Mucosa of descending colon (tissue), 3 donors: ENCODE measurements at regions not wholly inside any gene's neighbourhood (a gene's known extent, or its start where the extent isn't known, plus 50 kb on each side); places are given as distances from the start of the nearest gene placed in this dataset.

ENCODE experiments used
- ATAC-seq: fragments of 200-7000 bp; cut with Tn5 transposase; one replicate; pipeline ENCODE4 v1.9.1; 2020; ENCODE audit warnings: mild to moderate bottlenecking, moderate library complexity
- DNase-seq, 3 donors: peaks; one replicate each; pipeline ENCODE4 v3.0.0-alpha.2; 2020
- H3K36me3 ChIP-seq: fragments of 200-600 bp; one replicate; pipeline ENCODE4 v1.8.0; 2021; ENCODE audit warnings: low read depth, mild to moderate bottlenecking
- H3K4me1 ChIP-seq: fragments of 200-600 bp; one replicate; pipeline ENCODE4 v1.8.0; 2021; ENCODE audit warnings: low read depth, mild to moderate bottlenecking
- H3K4me3 ChIP-seq: fragments of 200-600 bp; one replicate; pipeline ENCODE4 v1.8.0; 2021; ENCODE audit warnings: mild to moderate bottlenecking
- H3K9me3 ChIP-seq: fragments of 200-600 bp; one replicate; pipeline ENCODE4 v1.8.0; 2021; ENCODE audit warnings: mild to moderate bottlenecking
- CTCF ChIP-seq: fragments of 200-600 bp; IDR thresholded peaks from one replicate; pipeline ENCODE4 v1.8.0; 2022; ENCODE audit warnings: antibody characterized with exemption, mild to moderate bottlenecking
- intact Hi-C, 2 donors: fragments of 100-400 bp; cut with DNase I in 1 of 2; cut with micrococcal nuclease in 1 of 2; formaldehyde crosslinking; loops; one replicate each; pipeline versions ENCODE4 v1.11.0 to v1.11.1; 2022; cut with DNase I, micrococcal nuclease
- donor health status: DM: no; HTN: no; CAD: no; lungs with moderate emphysema.
- donor health status: DM: no; HTN: no; CAD: no.
- donor health status: DM: no; HTN: yes; CAD: no.

DNA sequence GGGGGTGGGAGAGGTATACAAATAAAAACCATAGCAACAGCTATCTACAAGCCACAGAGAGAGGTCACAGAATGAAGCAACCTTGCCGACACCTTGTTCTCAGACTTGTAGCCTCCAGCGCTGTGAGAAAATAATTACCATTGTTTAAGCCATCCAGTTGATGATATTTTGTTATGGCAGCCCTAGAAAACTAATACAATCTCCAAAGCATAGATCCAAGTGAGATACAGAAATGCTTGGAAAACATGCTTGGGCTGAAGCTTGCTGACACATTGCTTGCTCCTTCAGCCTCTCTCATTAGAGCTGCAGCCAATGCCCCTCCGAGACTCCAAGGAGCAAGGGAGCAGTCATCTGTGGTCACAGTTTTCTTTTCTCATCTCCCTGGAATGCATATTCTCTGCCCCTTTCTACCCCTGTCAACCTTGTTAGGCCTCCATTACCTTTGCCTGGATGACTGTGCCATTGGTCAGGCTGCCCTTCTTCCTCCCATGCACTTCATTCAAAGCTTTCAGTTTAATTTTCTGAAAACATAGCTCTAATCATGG is 401.4 kb upstream of the KLF4 start:
- ATAC-seq = no peak
- Histone ChIP-seq H3K4me1 (no peaks in the 10 kb centered on the region), H3K9me3 (no peaks in the 10 kb centered on the region), H3K4me3 (no peak overlapping the region), H3K36me3 (no peaks in the 10 kb centered on the region)
- intact Hi-C loops = no loop called here
- DNase-seq = no peak
- TF ChIP-seq CTCF = no peak

GRCh38 chr9:107888773-107889227 is 399.2 kb upstream of the KLF4 start:
- peaks cover 1% of the 10 kb centered on the region for H3K4me1 ChIP-seq
- H3K9me3 ChIP-seq = no peaks in the 10 kb centered on the region
- H3K4me3 ChIP-seq = no peak overlapping the region
- no peaks in the 10 kb centered on the region for H3K36me3 ChIP-seq
- TF ChIP-seq CTCF = no peak
- intact Hi-C loops = no loop called here
- DNase-seq = no peak
- ATAC-seq = no peak

DNA sequence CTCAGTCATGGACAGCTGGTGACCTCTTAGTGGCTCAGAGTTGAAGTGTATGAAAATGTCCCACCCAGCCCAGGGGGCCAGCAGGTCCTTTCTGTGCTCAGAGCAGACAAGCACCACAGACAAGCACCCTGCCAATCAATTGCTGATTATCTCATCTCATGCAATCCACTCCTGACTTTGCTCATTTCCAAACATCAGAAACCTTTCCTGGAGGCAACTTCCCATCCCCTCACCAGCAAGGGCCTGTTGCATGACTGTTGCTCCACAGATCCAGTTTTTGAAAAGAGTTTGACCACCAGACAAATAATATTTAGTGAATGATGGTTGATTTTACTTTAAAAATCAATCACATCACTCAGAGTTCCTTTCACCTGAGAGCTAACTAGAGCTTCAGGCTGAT is 397.3 kb upstream of the KLF4 start:
- no peak for TF ChIP-seq CTCF
- no peak overlapping the region for H3K4me3 ChIP-seq
- DNase-seq (no peak), ATAC-seq (no peak)
- peaks cover 7% of the 10 kb centered on the region for H3K4me1 ChIP-seq
- intact Hi-C loops = no loop called here
- no peaks in the 10 kb centered on the region for H3K9me3 ChIP-seq
- H3K36me3 ChIP-seq = no peaks in the 10 kb centered on the region

DNA sequence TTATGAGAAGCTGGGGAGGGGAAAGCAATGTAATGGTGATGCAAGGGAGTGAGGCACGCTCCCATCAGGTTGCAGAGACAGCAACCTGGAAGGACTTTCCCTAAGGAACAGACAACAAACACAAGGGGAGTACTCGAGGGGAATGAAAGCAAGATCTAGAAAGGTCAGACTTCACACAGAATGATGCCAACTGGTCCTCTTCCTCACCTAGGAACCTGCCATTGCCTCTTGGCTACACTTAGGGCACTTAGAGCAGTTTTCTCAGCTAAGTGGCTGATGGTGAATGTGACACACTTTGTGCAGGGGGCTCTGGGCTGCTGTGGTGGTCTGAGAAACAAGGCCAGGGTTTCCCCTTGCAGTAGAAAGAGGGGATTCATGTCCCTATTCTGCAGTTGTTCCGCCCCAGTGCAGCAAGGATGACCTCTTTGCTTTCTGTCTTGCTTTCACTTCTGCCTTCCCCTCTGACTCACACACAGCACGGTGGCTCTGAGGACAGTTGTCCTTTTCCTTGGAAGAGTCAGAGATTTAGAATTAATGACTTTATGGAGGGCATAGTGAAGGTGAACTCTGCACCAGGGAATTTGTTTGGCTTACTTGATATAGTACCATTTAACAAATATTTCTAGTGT is 394.0 kb upstream of the KLF4 start:
- Histone ChIP-seq H3K4me1 (peaks cover 7% of the 10 kb centered on the region), H3K4me3 (no peak overlapping the region), H3K9me3 (no peaks in the 10 kb centered on the region), H3K36me3 (no peaks in the 10 kb centered on the region)
- intact Hi-C loops = no loop called here
- peak; percentile 92 for ATAC-seq
- peak in 2 of 3 donors; percentile 13 to 27 for DNase-seq
- TF ChIP-seq CTCF = no peak

DNA sequence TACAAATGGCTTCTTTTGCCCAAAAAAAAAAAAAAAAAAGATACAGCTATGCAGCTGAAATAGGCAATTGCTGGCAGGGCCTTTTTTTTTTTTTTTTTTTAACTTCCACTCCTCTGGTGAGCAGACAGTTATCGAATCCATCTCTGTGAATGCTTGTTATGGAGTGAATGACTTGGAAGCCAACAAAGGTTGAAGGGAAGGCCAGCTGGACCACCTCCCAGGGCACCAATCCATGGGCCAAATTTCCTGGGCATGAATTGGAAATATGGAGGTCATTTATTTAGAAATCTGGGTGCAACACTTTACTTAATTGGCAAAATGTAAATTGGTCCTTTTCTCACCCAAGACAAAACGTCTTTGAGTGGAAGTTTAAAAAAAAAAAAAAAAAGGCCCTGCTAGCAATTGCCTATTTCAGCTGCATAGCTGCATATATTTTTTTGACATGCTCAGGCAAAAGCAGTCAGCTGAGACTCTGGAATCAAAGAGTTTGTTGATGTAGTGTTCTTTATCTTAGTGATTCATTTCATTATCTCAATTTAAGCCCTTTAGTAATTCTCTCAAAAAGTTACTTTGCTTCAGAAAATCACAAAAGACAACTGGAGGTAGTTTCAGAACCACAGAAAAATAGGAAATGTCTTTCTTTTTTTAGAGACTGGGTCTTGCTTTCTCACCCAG is 392.2 kb upstream of the KLF4 start:
- intact Hi-C loops = no loop called here
- no peak for TF ChIP-seq CTCF
- DNase-seq = no peak
- Histone ChIP-seq H3K4me1 (peaks cover 7% of the 10 kb centered on the region), H3K4me3 (no peak overlapping the region), H3K36me3 (no peaks in the 10 kb centered on the region), H3K9me3 (no peaks in the 10 kb centered on the region)
- no peak for ATAC-seq
